Prostate gland (tissue), 2 donors: ENCODE measurements at regions not wholly inside any gene's neighbourhood (a gene's known extent, or its start where the extent isn't known, plus 50 kb on each side); places are given as distances from the start of the nearest gene placed in this dataset.

ENCODE experiments used
- CTCF ChIP-seq, 4 experiments: fragments of 200-600 bp in 2 of 4; fragments of 450-650 bp in 2 of 4; sonication (generic) in 2 of 4; IDR thresholded peaks; 1 replicate in 3 of 4; 2 replicates in 1 of 4; pipeline ENCODE4 v1.5.1; 2016 to 2019; ENCODE audit warnings: antibody characterized with exemption in 4 of 4, mild to moderate bottlenecking in 2 of 4, moderate library complexity in 2 of 4
- POLR2A ChIP-seq: fragments of 450-650 bp; IDR thresholded peaks from one replicate; pipeline ENCODE4 v1.6.1; 2016; ENCODE audit warnings: antibody characterized with exemption, mild to moderate bottlenecking
- POLR2AphosphoS5 ChIP-seq: sonication (generic); formaldehyde crosslinking; IDR thresholded peaks from one replicate; pipeline ENCODE4 v1.6.1; 2017; ENCODE audit warnings: antibody characterized with exemption

- TF ChIP-seq CTCF (IDR thresholded peaks at IDR 0.05) (no peak), POLR2A (no peak), POLR2AphosphoS5 (peak; percentile 31)
Observed at GRCh38 chr1:38512789-38513188, 346.8 kb downstream of the RRAGC start.
